Right ventricle myocardium inferior (tissue), 1 donor: ENCODE measurements at regions not wholly inside any gene's neighbourhood (a gene's known extent, or its start where the extent isn't known, plus 50 kb on each side); places are given as distances from the start of the nearest gene placed in this dataset.
"Not testable (repeated sequence)": the region's sequence is repeated elsewhere in the genome, so short reads cannot be mapped to it uniquely, and the experiment has no call there.

ENCODE experiments used
- ATAC-seq: fragments of 200-7000 bp; cut with Tn5 transposase; one replicate; pipeline ENCODE4 v1.9.1; 2020; ENCODE audit warnings: mild to moderate bottlenecking, moderate library complexity
- DNase-seq: peaks from one replicate; pipeline ENCODE4 v3.0.0; 2021; ENCODE audit errors: missing footprints
- intact Hi-C: fragments of 100-400 bp; cut with DNase I; formaldehyde crosslinking; loops from one replicate; pipeline ENCODE4 v1.11.0; 2022
- donor health status: DM: no; HTN: yes; CAD: no; lungs with severe emphysema.

DNA sequence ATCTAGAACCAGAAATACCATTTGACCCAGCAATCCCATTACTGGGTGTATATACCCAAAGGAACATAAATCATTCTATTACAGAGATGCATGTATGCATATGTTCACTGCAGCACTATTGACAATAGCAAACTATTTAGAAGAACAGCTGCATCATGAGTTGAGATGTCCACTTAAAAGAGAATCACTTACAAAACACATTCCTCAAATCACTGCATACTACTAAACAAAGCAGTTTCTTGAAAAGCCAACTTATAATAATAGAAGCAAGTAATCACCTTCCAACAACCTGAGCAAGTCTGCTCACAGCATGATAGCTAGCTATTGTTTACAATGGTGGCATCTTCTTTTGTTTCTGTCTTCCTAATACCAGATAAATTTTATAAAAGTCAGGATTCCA lies 454.7 kb upstream of the ADAMTS9 start:
- intact Hi-C loops: no loop called here
- ATAC-seq: no peak
- no peak for DNase-seq

DNA sequence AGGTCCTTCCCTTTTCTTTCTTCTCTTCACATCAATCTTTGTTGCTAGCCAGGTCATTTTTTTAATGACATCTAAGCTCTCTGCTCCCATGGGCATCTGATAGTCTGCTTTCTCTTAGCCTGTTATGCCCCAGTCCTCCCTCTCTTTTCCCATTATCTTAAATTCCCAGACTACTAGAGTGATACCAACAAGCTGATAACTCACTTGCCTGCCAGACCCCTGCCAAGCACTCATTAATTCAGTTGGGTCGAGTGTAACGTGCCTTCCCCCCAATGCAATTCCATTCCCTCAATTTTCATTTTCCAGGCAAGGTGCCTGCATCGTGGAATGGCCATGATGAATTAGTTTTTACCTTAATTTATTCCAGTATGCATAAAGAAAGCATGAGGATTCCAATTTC lies 450.8 kb upstream of the ADAMTS9 start:
- intact Hi-C loops: no loop called here
- no peak for ATAC-seq
- no peak for DNase-seq

DNA sequence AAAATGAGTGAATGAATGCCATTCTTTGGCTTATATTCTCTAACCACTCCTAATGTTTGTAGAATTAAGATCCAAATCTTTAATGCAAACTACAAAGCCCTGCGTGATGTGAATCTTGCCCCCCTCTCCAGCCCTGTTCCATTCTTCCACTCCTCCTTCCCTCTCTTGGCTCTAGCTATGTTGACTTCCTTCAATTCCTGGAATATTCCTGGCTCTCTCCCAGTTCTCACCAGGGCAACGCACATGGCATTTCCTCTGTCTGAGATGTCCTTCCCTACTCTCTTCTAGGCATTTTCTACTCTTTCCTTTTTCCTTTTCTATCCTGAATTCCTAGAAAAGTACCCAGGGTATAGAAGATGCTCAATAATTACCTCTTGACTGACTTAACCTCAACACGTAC lies 446.0 kb upstream of the ADAMTS9 start:
- DNase-seq, ATAC-seq, intact Hi-C loops: not testable (repeated sequence)

DNA sequence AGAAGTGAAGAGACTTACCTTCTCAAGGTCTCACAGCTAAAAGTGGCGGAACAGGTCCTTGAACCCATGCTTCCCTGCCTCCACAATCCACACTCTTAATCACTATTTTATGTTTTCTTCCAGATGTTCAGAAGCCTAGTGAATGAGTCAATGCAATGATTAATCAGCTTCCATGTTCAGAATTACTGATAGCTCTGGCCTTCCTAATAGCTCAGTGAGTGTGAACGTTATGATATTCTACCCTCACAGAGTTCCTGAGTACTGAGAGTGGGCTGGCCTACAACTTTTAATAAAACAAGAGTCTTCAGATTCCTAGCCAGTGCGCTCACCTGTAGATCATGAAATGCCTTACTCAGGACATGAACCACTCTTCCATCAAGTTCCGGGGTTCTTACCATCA lies 443.0 kb upstream of the ADAMTS9 start:
- intact Hi-C loops: no loop called here
- DNase-seq (no peak), ATAC-seq (no peak)

DNA sequence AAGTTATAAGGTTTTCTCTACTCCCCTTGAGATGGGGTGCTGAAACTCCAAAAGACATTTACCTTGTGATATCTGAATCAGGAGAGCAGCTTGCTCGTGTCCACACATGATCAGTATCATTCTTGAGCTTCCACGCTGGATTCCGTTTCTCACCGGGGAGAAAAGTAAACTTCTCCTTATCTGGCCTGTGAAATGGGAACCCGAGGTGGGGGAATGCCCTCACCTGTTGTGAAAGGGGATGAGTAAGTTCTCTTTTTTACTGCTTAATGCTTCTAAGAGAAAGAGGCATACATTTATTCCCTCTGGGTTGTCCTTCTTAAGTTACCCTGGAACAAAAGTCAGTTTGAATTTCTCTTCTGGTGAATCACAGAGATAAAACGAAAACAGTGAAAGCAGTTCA lies 440.5 kb upstream of the ADAMTS9 start:
- intact Hi-C loops: no loop called here
- ATAC-seq (no peak), DNase-seq (no peak)

DNA sequence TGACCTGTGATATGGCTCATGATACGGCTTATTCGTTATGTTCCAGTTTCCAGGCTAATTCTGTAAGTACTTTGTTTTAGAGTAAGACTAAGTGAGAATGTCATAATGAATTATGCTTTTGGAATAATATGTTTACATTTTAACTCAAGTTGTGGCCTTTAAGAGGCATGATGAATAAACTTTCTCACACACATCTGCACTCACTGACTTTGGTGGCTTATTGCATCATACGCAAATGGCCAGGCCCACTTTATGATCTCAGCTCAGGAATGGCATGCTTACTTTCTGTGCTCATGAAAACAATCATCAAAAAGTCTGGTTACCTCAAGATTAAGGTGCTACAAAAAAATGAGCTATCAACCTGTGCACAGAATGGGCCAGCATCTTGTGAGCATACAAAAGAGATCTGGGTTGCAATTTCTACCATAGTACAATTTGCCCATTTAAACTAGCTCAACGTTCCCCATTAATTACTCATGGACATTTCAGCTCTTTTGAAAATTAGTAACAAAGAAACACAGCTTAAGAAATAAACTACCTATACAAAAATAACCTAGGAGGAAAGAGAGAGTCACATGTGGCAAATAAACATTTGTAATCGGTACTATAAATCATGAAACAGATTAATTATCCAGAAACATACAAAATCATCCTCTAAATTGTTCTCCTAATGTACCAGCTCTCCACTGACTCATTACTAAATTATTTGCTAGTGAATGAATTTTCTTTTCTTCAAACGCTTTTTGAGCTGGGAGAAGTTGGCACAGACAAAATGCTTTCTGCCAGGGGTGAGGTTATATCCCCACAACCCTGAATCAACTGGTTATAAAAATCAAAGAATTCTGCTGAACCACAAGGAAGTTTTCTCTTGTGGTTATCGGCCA lies 439.0 kb upstream of the ADAMTS9 start:
- ATAC-seq: no peak
- intact Hi-C loops: no loop called here
- DNase-seq: no peak

DNA sequence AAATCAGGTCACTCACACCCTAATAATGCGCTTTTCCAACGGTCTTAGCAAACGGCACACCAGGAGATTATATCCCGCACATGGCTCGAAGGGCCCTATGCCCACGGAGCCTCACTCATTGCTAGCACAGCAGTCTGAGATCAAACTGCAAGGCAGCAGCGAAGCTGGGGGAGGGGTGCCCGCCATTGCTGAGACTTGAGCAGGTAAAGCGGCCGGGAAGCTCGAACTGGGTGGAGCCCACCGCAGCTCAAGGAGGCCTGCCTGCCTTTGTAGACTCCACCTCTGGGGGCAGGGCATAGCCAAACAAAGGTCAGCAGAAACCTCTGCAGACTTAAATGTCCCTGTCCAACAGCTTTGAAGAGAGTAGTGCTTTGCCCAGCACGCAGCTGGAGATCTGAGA lies 432.4 kb upstream of the ADAMTS9 start:
- intact Hi-C loops, ATAC-seq, DNase-seq: not testable (repeated sequence)

DNA sequence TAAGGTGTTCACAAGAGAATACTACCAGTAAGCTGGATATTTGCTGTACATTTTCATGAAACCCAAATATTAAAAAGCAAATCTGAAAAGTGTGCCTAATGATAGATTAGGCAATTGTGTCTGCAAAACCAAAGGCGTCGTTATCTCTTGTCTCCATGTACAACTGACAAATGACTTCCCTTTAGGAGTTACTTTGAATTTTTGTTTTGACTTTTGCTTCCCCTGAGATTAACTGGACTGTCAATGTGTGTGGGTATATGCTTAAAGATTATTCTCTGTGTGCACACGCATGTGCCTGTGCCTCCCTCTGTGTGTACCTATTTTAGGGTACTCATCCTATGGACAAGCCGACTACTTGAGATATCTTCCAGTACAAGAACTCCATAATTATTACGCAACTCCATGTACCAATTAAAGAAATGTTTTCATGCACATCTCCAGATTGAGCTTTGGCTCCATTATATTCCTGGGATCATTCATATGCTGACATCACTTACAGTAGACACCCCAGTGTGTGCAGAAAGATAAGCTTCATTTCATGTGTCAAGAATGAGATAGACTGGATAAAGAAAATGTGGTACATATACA lies 431.2 kb upstream of the ADAMTS9 start:
- ATAC-seq: no peak
- no peak for DNase-seq
- intact Hi-C loops: no loop called here

DNA sequence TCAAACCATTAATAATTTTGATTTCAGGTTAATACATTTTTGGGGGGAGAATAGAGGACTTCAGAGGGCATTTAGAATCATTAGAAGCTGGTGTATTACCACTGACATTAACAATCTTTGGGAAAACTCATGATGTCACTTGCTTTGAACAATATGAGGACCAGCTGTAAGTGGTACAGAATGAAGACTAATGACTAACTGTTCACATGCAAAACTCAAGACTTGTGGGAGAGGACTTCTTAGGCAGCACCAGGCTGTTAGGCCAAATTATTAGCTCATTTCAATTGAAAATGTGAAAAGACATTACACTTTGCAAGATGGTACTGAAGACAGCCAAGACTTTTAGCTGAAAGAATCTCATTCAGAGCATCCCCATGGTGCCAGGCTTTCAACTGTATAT lies 426.2 kb upstream of the ADAMTS9 start:
- ATAC-seq (no peak), DNase-seq (no peak)
- intact Hi-C loops: no loop called here

DNA sequence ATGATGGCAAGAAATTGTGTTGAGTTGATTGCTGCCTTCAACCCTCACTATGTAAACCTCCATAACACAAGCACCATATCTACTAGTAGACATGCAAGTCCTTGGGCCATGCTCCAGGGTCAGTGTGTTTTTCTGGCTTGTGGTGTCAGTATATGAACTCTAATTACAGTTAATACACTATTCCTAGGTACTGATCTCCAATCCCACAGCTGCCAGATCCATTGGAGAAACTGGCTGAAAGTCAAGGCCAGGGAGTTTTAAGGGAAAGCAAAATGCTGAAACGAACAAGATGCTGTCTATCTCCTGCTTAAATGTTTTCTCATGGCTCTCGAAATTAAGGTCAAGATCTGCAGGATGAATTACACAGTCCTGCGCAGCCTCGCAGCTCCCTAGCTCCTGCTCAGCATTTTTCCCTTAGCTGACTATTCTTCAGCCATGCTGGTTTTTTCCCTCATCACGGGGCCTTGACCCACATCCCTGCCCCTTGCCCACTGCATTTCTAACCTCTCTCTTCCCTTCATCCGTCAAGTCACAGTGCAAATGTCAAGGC lies 425.0 kb upstream of the ADAMTS9 start:
- ATAC-seq (peak; percentile 42), DNase-seq (no peak)
- intact Hi-C loops: no loop called here

DNA sequence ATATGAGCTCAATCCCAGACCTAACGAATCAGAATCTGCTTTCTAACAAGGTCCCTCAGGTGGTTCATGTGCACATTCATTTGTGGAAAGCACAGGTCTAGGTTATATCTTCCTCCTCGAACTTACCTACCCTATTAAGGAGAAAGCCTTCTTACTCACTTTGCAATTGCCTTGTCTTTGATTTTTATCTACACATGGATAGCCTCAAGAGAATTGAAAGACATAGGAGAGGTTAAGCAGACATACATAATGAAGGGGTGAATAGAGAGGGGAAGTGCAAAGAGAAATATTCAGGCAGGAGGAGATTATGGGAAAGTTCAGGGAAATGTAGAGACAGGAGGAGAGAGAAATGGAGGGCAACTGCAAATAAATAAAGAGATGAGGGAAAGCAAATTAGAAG lies 422.9 kb upstream of the ADAMTS9 start:
- ATAC-seq (no peak), DNase-seq (no peak)
- intact Hi-C loops: no loop called here

DNA sequence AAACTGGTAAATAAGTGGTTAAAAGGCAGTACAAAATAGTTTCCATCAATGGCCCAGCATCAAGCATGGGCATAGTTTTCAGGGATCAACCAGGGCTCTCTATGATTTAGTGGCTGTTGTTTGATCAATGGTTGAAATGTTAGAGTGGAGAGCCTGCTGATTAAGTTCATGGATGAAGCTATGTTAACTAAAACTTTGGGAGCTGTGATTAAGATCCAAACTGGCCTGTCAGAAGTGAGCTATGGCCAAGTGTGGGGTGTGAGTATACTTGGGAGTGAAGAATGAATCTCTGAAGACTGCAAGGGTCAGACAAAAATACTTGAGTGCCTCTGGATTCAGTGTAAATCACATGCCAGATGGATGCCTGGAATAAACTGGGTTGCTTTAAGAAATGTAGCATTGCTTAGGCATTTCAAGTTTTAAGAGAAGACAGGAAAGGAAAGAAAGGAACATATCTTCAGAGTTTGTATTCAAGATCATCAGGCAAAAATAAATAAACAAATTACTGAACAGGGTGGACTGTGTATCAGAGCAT lies 422.2 kb upstream of the ADAMTS9 start:
- DNase-seq: no peak
- no peak for ATAC-seq
- intact Hi-C loops: no loop called here

DNA sequence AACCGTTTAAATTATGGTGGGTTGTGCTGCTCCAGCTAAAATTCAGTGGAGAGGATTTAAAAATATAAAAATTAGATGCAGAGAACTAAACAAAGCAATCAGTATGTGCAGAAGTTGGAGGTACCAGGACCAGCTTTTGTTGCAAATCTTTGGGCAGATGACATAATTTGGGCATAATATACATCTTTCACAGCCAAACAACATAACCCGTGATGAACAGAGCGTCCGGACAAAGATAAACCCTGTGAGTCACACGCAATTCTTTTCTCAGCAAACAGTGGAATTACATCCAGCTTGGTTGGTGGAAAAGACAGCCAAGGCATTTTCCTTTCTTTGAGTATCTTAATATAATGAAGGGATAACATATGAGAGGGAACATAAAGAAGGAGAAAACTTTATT lies 419.4 kb upstream of the ADAMTS9 start:
- intact Hi-C loops: no loop called here
- no peak for DNase-seq
- ATAC-seq: no peak

DNA sequence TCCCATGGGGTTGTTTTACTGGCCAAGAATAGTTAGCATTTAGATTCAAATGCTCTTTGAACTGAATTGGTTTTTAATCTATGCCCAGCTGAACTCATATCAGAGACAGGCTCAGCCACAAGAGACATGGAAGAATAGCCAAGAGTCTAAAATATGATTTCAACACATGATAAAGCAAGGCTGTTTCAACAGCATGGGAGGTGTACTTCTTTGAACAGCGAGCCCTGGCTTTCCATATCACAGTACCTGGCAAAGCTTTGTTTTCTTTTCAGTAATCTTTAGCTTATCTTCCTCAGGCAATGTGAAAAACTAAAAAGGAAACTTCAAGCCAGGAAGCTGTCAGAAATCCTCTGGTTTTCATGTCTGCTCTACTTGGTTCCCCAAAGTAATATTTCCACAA lies 413.6 kb upstream of the ADAMTS9 start:
- intact Hi-C loops: no loop called here
- DNase-seq: no peak
- ATAC-seq: no peak

DNA sequence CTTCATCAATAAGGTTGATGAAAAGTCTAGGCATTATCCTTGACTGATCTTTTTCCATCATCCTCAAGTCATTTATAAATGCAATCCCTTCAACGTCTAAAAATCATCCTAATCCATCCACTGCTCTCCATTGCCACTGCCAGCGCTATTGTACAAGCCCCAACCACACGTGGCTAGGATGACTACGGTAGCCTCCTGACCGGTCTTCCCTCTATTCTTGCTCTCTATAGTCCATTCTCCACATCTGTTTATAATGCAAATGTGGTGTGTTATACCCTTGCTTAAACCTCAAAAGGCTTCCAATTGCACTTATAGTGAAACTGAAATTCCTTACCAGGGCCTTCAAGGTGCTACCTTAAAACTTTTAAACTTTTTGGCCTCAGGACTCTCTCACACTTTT lies 410.6 kb upstream of the ADAMTS9 start:
- intact Hi-C loops: no loop called here
- DNase-seq (no peak), ATAC-seq (no peak)

DNA sequence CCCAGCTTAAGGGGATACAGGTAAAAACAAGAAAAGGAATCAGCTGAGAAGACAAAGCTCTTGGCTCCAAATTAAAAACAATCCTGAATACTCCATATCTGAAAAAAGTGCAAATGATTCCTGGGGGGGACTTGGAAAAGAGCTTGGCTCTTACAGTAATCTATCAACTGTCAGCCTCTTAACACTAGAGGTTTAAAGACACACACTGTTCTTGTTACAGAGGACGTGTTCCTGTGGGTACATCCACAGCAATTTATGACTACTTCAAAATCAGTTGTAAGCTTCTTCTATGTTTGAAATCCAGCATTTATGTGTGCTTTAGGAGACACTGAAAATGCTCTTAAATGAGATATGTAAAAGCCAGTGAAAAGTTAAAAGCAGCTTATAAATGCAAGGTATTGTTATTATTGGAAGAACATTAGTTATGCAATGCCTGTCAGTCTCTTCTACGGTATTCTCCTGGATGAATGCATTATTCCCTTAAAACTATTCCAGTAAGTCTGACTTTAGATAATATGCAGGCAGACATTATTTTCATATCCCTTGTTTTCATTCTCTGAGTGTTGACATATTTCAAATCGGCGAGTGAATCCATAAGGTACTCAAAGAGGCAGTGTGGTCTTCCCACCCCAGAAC lies 408.4 kb upstream of the ADAMTS9 start:
- no peak for ATAC-seq
- intact Hi-C loops: no loop called here

DNA sequence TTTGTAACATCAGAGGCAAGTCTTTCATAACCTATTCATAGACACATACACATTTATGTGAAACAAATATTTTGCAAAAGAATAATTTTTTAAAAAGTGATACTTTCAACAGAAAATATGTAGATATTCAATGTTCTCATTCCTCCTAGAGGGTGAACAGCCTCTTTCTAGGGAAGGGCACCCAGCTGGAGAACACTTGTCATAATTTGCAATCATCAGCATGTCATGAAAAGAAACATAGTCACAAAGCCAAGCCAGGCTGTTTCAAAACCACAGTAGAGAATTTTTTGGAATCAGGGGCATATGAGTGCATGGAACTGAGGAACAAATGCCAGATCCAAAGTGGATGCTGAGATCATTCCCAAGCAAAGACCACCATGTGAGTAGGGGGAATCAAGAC lies 406.9 kb upstream of the ADAMTS9 start:
- DNase-seq (no peak), ATAC-seq (no peak)
- intact Hi-C loops: no loop called here

More for the DNA sequence above, 408.4 kb upstream of the ADAMTS9 start:
- no peak for DNase-seq

DNA sequence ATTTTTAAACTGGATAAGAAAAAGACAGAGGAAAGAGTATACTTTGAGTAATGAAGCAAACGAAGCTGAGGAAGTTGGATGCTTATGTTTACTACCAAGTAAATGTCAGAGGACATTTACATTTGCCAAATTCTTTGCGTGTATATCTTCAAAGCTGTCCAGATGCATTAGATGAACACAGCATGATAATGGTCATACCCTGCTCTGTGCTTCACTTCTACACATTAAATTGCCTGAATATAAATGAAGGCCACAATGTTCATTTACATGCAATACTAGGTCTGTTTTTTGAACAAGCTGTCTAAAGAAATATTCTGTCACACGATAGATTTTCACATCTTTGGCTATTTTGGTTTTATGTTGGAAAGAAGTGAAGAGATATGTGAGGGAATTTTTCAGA lies 405.8 kb upstream of the ADAMTS9 start:
- no peak for ATAC-seq
- intact Hi-C loops: no loop called here

DNA sequence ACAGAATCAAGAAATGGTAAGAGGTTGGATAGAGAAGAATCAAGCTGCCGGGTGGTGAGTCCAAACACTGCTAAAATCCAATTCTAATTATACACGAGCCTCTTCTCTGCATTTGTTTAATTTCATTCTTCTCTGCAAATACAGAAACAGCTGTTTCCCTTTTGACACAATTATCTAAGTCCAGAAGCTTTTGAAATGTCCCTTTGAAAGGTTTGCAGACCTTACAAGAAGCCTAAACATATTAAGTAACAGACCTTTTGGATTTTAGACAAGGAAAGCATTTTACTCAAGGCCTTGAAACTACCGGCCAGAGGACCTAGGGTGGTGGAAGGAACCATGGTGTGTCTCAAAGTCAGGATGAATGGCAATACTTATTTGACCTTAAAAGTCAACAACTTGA lies 403.8 kb upstream of the ADAMTS9 start:
- ATAC-seq: no peak
- intact Hi-C loops: no loop called here
- no peak for DNase-seq

More for the DNA sequence above, 405.8 kb upstream of the ADAMTS9 start:
- DNase-seq: no peak

DNA sequence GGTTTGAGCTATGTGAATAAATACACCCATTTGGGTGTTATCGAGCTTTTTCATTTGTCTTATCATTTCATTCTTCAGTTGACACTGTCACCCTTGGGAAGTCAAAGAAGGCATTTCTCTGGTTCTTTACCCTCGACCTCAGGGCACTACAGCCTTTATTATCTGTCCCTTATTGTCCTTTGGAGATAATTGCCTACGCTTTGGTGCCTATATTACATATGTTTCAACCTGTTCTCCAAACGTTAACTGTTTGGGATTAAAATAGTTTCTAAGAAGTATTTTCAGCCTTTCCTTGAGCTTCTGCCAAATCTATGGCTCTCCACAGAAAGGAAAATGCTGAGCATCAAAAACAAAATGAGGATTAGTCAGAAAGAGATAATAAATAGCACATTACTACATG lies 395.4 kb upstream of the ADAMTS9 start:
- ATAC-seq (no peak), DNase-seq (no peak)
- intact Hi-C loops: no loop called here
